H1 (cell line): ENCODE measurements at regions not wholly inside any gene's neighbourhood (a gene's known extent, or its start where the extent isn't known, plus 50 kb on each side); places are given as distances from the start of the nearest gene placed in this dataset.
A peak's percentile ranks its signal among the peaks of the same experiment; 100 is the strongest.

Experiments used
- ATF2 ChIP-seq: IDR thresholded peaks from 2 replicates; pipeline ENCODE4 v1.6.1; 2012; ENCODE audit warnings: low read length, inconsistent platforms
- BCL11A ChIP-seq, 2 experiments: IDR thresholded peaks; one replicate each; pipeline ENCODE4 v1.6.1; 2011; ENCODE audit warnings: low read depth in 2 of 2, low read length in 2 of 2, mild to moderate bottlenecking in 2 of 2
- CHD2 ChIP-seq: IDR thresholded peaks from 2 replicates; pipeline ENCODE4 v1.6.1; 2012; ENCODE audit warnings: low read length, improper control_type of control experiment
- CHD7 ChIP-seq: fragments of 300-600 bp; sonication (generic); IDR thresholded peaks from 2 replicates; pipeline ENCODE4 v1.7.1; 2012; ENCODE audit warnings: low read length, moderate library complexity, mild to moderate bottlenecking, inconsistent platforms; ENCODE audit not compliant: insufficient replicate concordance
- EGR1 ChIP-seq: IDR thresholded peaks from 2 replicates; pipeline ENCODE4 v1.6.1; 2011; ENCODE audit warnings: low read depth, low read length, borderline replicate concordance
- JUND ChIP-seq: IDR thresholded peaks from 2 replicates; pipeline ENCODE4 v1.6.1; 2011; ENCODE audit warnings: mild to moderate bottlenecking, improper control_type of control experiment, low read length
- NANOG ChIP-seq: IDR thresholded peaks from 2 replicates; pipeline ENCODE4 v1.6.1; 2011; ENCODE audit warnings: low read length, low read depth, mild to moderate bottlenecking, inconsistent platforms; ENCODE audit not compliant: insufficient read depth, poor library complexity, severe bottlenecking
- POLR2A ChIP-seq, 2 experiments: IDR thresholded peaks; 1 replicate in 1 of 2; 2 replicates in 1 of 2; pipeline ENCODE4 v1.6.1; 2011; ENCODE audit warnings: low read depth in 2 of 2, low read length in 2 of 2, mild to moderate bottlenecking in 2 of 2; ENCODE audit errors: control extremely low read depth in 1 of 2
- POU5F1 ChIP-seq: IDR thresholded peaks from 2 replicates; pipeline ENCODE4 v1.6.1; 2011; ENCODE audit warnings: low read depth, mild to moderate bottlenecking, low read length, moderate library complexity
- TEAD4 ChIP-seq: IDR thresholded peaks from 2 replicates; pipeline ENCODE4 v1.6.1; 2012; ENCODE audit warnings: low read depth, low read length, inconsistent platforms, mixed read lengths
- YY1 ChIP-seq: IDR thresholded peaks from 2 replicates; pipeline ENCODE4 v1.6.1; 2011; ENCODE audit warnings: low read depth, mild to moderate bottlenecking, low read length

GRCh38 chr5:167699432-167699831, 592.0 kb upstream of the WWC1 start (continued):
- TF ChIP-seq CHD7 (peak; percentile 33), JUND (peak; percentile 91), TEAD4 (peak; percentile 93), YY1 (0 out of 2 replicates have a peak, but pooled peaks have one; percentile 63), POU5F1 (0 out of 2 replicates have a peak, but pooled peaks have one; percentile 15), CHD2 (no peak), ATF2 (peak; percentile 74), EGR1 (no peak), POLR2A (IDR thresholded peaks at IDR 0.05; ENCODE audit: control extremely low read depth in 1 of 2, low read depth in 2 of 2, low read length in 2 of 2) (0 out of 3 replicates have a peak, but pooled peaks of 1 of the 2 experiments have one; percentile 23), BCL11A (IDR thresholded peaks at IDR 0.05; ENCODE audit: low read depth in 2 of 2, low read length in 2 of 2) (peak; percentile 63 to 66), NANOG (peak; percentile 69)
